OCI-LY1 (cell line): ENCODE measurements at regions not wholly inside any gene's neighbourhood (a gene's known extent, or its start where the extent isn't known, plus 50 kb on each side); places are given as distances from the start of the nearest gene placed in this dataset.

Experiments used
- H2AFZ ChIP-seq: fragments of 200-600 bp; sonication (generic), shearing (Covaris generic); 2 replicates; pipeline ENCODE4 v1.6.0; 2014; ENCODE audit warnings: antibody characterized with exemption, mild to moderate bottlenecking, low read length
- H3F3A ChIP-seq: fragments of 200-600 bp; sonication (generic), shearing (Covaris generic); 2 replicates; pipeline ENCODE4 v1.6.0; 2014; ENCODE audit warnings: mild to moderate bottlenecking, antibody characterized with exemption, low read length, moderate library complexity; ENCODE audit not compliant: insufficient read depth
- H3K27ac ChIP-seq: fragments of 200-600 bp; sonication (generic); 2 replicates; pipeline ENCODE4 v1.5.1; 2014; ENCODE audit warnings: low read length, mixed run types, mild to moderate bottlenecking, low read depth; ENCODE audit not compliant: poor library complexity, severe bottlenecking
- H3K27me3 ChIP-seq: fragments of 200-600 bp; sonication (generic); 2 replicates; pipeline ENCODE4 v1.6.0; 2014; ENCODE audit warnings: antibody characterized with exemption, mild to moderate bottlenecking, low read length, moderate library complexity; ENCODE audit not compliant: insufficient read depth
- H3K36me3 ChIP-seq: fragments of 200-600 bp; sonication (generic); 2 replicates; pipeline ENCODE4 v1.6.1; 2014; ENCODE audit warnings: mild to moderate bottlenecking, antibody characterized with exemption, low read length, moderate library complexity, mixed read lengths; ENCODE audit not compliant: insufficient read depth
- H3K4me1 ChIP-seq: fragments of 200-600 bp; sonication (generic); 2 replicates; pipeline ENCODE4 v1.5.1; 2014; ENCODE audit warnings: mild to moderate bottlenecking, low read length, moderate library complexity; ENCODE audit not compliant: insufficient read depth, severe bottlenecking
- H3K4me2 ChIP-seq: fragments of 200-600 bp; sonication (generic), shearing (Covaris generic); 2 replicates; pipeline ENCODE4 v1.6.1; 2014; ENCODE audit warnings: low read length
- H3K4me3 ChIP-seq: fragments of 200-600 bp; sonication (generic); 2 replicates; pipeline ENCODE4 v1.5.1; 2014; ENCODE audit warnings: low read length, low read depth, mild to moderate bottlenecking, mixed read lengths; ENCODE audit not compliant: poor library complexity, severe bottlenecking
- H3K79me2 ChIP-seq: fragments of 200-600 bp; shearing (Covaris generic); 2 replicates; pipeline ENCODE4 v1.6.1; 2016; ENCODE audit warnings: mixed run types, low read length, mixed read lengths; ENCODE audit not compliant: insufficient read depth
- H3K9ac ChIP-seq: fragments of 200-600 bp; sonication (generic), shearing (Covaris generic); 2 replicates; pipeline ENCODE4 v1.6.1; 2014; ENCODE audit warnings: mild to moderate bottlenecking, low read length, mixed read lengths
- H3K9me2 ChIP-seq: fragments of 200-600 bp; sonication (generic), shearing (Covaris generic); 2 replicates; pipeline ENCODE4 v1.6.1; 2014; ENCODE audit warnings: low read depth, mild to moderate bottlenecking, low read length, mixed read lengths
- H3K9me3 ChIP-seq: fragments of 200-600 bp; shearing (Covaris generic); 2 replicates; pipeline ENCODE4 v1.6.1; 2014; ENCODE audit warnings: low read length, mixed read lengths
- H4K20me1 ChIP-seq: fragments of 200-600 bp; sonication (generic), shearing (Covaris generic); 2 replicates; pipeline ENCODE4 v1.6.0; 2016; ENCODE audit warnings: mild to moderate bottlenecking, low read length; ENCODE audit not compliant: insufficient read depth
- EZH2 ChIP-seq: fragments of 200-600 bp; sonication (generic), shearing (Covaris generic); IDR thresholded peaks from 2 replicates; pipeline ENCODE4 v1.8.0; 2017; ENCODE audit warnings: borderline replicate concordance, mixed run types, mild to moderate bottlenecking, antibody characterized with exemption, low read length, moderate library complexity, mixed read lengths
- TF ChIP-seq, protein P1 (sequence below): fragments of 200-600 bp; sonication (generic), shearing (Covaris generic); IDR thresholded peaks from 2 replicates; pipeline ENCODE4 v1.5.1; 2017; ENCODE audit warnings: mild to moderate bottlenecking, antibody characterized with exemption, low read length, moderate library complexity, mixed read lengths

DNA sequence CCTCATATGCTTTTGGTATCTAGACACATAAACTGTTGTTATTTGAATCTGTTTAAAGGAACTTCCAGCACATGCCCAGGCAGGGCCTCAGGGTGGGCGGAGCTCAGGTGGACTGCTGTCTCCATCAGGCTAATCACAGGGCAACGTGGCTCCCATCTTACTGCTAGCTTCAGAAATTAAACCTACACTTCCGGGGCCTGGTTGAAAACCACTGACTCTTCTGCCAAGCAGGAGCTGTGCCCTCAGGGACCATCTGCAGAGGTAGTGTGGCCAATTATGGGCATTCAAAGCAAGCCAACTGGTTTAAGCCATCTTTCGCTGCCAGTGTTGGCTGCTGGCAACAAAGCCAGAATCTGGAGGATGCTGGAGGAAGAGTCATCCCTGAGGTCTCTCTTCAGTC, 97.5 kb downstream of the TMX1 start:
- Histone ChIP-seq H3K79me2 (no peaks in the 10 kb centered on the region), H3K27ac (no peak overlapping the region), H3K9ac (no peak overlapping the region), H3F3A (no peaks in the 10 kb centered on the region), H3K36me3 (no peaks in the 10 kb centered on the region), H3K4me2 (no peak overlapping the region), H2AFZ (no peak overlapping the region), H3K4me3 (no peak overlapping the region), H3K9me3 (no peaks in the 10 kb centered on the region), H3K4me1 (no peaks in the 10 kb centered on the region), H3K27me3 (no peaks in the 10 kb centered on the region), H3K9me2 (no peaks in the 10 kb centered on the region), H4K20me1 (no peaks in the 10 kb centered on the region)
- no peak for TF ChIP-seq EZH2
- TF ChIP-seq, protein P1, sequence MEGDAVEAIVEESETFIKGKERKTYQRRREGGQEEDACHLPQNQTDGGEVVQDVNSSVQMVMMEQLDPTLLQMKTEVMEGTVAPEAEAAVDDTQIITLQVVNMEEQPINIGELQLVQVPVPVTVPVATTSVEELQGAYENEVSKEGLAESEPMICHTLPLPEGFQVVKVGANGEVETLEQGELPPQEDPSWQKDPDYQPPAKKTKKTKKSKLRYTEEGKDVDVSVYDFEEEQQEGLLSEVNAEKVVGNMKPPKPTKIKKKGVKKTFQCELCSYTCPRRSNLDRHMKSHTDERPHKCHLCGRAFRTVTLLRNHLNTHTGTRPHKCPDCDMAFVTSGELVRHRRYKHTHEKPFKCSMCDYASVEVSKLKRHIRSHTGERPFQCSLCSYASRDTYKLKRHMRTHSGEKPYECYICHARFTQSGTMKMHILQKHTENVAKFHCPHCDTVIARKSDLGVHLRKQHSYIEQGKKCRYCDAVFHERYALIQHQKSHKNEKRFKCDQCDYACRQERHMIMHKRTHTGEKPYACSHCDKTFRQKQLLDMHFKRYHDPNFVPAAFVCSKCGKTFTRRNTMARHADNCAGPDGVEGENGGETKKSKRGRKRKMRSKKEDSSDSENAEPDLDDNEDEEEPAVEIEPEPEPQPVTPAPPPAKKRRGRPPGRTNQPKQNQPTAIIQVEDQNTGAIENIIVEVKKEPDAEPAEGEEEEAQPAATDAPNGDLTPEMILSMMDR: no peak

DNA sequence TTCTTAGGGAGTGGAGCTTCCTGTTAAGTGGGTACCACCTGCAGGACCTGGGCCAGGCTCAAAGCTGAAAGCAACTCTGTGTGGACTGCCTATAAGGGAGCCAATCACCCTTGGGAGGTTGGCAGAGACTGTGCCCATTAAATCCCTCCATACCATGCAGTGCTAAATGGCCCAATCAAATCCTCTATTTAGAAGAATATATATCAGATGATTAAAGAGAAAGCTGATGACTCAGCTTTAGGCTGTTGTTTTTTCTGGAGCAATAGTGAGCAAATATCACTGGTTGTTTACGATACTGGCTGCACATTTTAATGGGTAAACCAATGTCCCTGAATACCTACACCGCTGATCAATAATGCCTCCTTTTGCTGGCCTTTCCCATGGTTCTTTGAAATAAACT, 101.3 kb downstream of the TMX1 start:
- Histone ChIP-seq H3K4me1 (no peaks in the 10 kb centered on the region), H3K27me3 (no peaks in the 10 kb centered on the region), H3K4me2 (no peak overlapping the region), H3K9ac (no peak overlapping the region), H3K9me2 (no peaks in the 10 kb centered on the region), H3F3A (no peaks in the 10 kb centered on the region), H2AFZ (no peak overlapping the region), H3K9me3 (no peaks in the 10 kb centered on the region), H3K4me3 (no peak overlapping the region), H3K36me3 (no peaks in the 10 kb centered on the region), H3K27ac (no peak overlapping the region), H4K20me1 (no peaks in the 10 kb centered on the region), H3K79me2 (no peaks in the 10 kb centered on the region)
- TF ChIP-seq, protein P1: no peak
- no peak for TF ChIP-seq EZH2

DNA sequence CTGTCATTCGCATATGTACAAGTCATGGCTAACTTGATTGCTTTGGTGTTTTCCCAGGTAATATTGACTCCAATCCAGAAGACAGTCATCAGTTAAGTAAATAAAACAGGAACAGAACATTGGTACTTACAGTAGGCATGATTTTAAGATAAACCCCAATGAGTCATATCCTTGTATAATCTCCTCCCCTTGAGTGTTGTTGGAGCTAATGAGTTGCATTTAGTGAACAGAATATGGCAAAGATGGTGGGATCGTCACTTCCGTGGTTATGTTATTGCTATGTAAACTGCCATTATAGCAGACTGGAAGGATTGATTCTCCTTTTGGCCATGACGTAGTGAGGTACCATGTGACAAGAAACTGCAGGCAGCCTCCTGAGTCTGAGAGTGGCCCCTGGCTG, 102.2 kb downstream of the TMX1 start:
- Histone ChIP-seq H3K27me3 (no peaks in the 10 kb centered on the region), H3K4me3 (no peak overlapping the region), H3K9me2 (no peaks in the 10 kb centered on the region), H3K9me3 (no peaks in the 10 kb centered on the region), H3K9ac (no peak overlapping the region), H3F3A (no peaks in the 10 kb centered on the region), H3K27ac (no peak overlapping the region), H3K36me3 (no peaks in the 10 kb centered on the region), H3K79me2 (no peaks in the 10 kb centered on the region), H4K20me1 (no peaks in the 10 kb centered on the region), H2AFZ (no peak overlapping the region), H3K4me2 (no peak overlapping the region), H3K4me1 (no peaks in the 10 kb centered on the region)
- TF ChIP-seq EZH2: no peak
- TF ChIP-seq, protein P1: no peak
